GM23248 (cell line): ENCODE measurements at regions not wholly inside any gene's neighbourhood (a gene's known extent, or its start where the extent isn't known, plus 50 kb on each side); places are given as distances from the start of the nearest gene placed in this dataset.
"Not testable (repeated sequence)": the region's sequence is repeated elsewhere in the genome, so short reads cannot be mapped to it uniquely, and the experiment has no call there.

Source experiments
- DNase-seq: peaks from one replicate; pipeline ENCODE4 v3.0.0-alpha.2; 2015
- H2AFZ ChIP-seq: fragments of 200-600 bp; sonication (generic); 2 replicates; pipeline ENCODE4 v1.6.1; 2016; ENCODE audit warnings: antibody characterized with exemption
- H3F3A ChIP-seq: fragments of 200-600 bp; sonication (generic); 2 replicates; pipeline ENCODE4 v1.6.1; 2016; ENCODE audit warnings: mild to moderate bottlenecking, antibody characterized with exemption, mixed run types; ENCODE audit not compliant: insufficient read depth
- H3K27ac ChIP-seq: fragments of 200-600 bp; sonication (generic); 2 replicates; pipeline ENCODE4 v1.5.1; 2016; ENCODE audit warnings: mild to moderate bottlenecking
- H3K27me3 ChIP-seq: fragments of 200-600 bp; sonication (generic); replicated peaks from 2 replicates; pipeline ENCODE4 v1.6.1; 2016; ENCODE audit warnings: mild to moderate bottlenecking; ENCODE audit not compliant: insufficient read depth
- H3K36me3 ChIP-seq: fragments of 200-600 bp; sonication (generic); 2 replicates; pipeline ENCODE4 v1.6.1; 2016; ENCODE audit warnings: low read depth, mild to moderate bottlenecking
- H3K4me1 ChIP-seq: fragments of 200-600 bp; sonication (generic); 2 replicates; pipeline ENCODE4 v1.6.1; 2016; ENCODE audit warnings: mild to moderate bottlenecking; ENCODE audit not compliant: insufficient read depth
- H3K4me2 ChIP-seq: fragments of 200-600 bp; sonication (generic); one replicate; pipeline ENCODE4 v1.6.1; 2016; ENCODE audit warnings: mild to moderate bottlenecking; ENCODE audit not compliant: unreplicated experiment
- H3K4me3 ChIP-seq: fragments of 200-600 bp; sonication (generic); 2 replicates; pipeline ENCODE4 v1.5.1; 2016; ENCODE audit warnings: mild to moderate bottlenecking
- H3K79me2 ChIP-seq: fragments of 200-600 bp; sonication (generic); 2 replicates; pipeline ENCODE4 v1.6.1; 2016; ENCODE audit warnings: mild to moderate bottlenecking; ENCODE audit not compliant: insufficient read depth
- H3K9ac ChIP-seq: fragments of 200-600 bp; sonication (generic); 2 replicates; pipeline ENCODE4 v1.6.1; 2016; ENCODE audit warnings: mild to moderate bottlenecking
- H3K9me2 ChIP-seq: fragments of 200-600 bp; sonication (generic); 2 replicates; pipeline ENCODE4 v1.6.1; 2016; ENCODE audit warnings: mixed run types, mild to moderate bottlenecking, moderate library complexity; ENCODE audit not compliant: insufficient read depth
- H3K9me3 ChIP-seq: fragments of 200-600 bp; sonication (generic); one replicate; pipeline ENCODE4 v1.6.1; 2017; ENCODE audit warnings: low read depth
- H4K20me1 ChIP-seq: fragments of 200-600 bp; sonication (generic); 2 replicates; pipeline ENCODE4 v1.6.0; 2016; ENCODE audit not compliant: insufficient read depth
- EZH2 ChIP-seq: fragments of 200-600 bp; sonication (generic); IDR thresholded peaks from 2 replicates; pipeline ENCODE4 v1.6.1; 2018; ENCODE audit warnings: antibody characterized with exemption, mild to moderate bottlenecking; ENCODE audit not compliant: insufficient read depth, poor library complexity, severe bottlenecking
- EZH2phosphoT487 ChIP-seq: fragments of 200-600 bp; sonication (generic); IDR thresholded peaks from 2 replicates; pipeline ENCODE4 v1.6.1; 2018; ENCODE audit warnings: antibody characterized with exemption, moderate library complexity, mild to moderate bottlenecking, low read depth; ENCODE audit not compliant: insufficient read depth
- WGBS, 2 experiments: methylation state at CpG; one replicate each; pipeline ENCODE4 v1.1.6; 2015 to 2017; ENCODE audit warnings: low lambda C conversion rate in 2 of 2, low coverage in 1 of 2; ENCODE audit errors: missing lambda C conversion rate in 2 of 2; 5-methylcytosine and 5-hydroxymethylcytosine counted together
- in situ Hi-C: fragments of 300-500 bp; cut with MboI; formaldehyde crosslinking; loops from 2 replicates; pipeline ENCODE4 v1.15.0; 2020

- Histone ChIP-seq H3K9ac (no peak overlapping the region), H3K27ac (no peak overlapping the region), H3F3A (no peaks in the 10 kb centered on the region), H3K4me1 (no peaks in the 10 kb centered on the region), H4K20me1 (no peaks in the 10 kb centered on the region), H3K79me2 (no peaks in the 10 kb centered on the region), H2AFZ (no peak overlapping the region), H3K36me3 (no peaks in the 10 kb centered on the region), H3K27me3 (peaks cover 22% of the 10 kb centered on the region), H3K9me2 (no peaks in the 10 kb centered on the region), H3K4me2 (no peak overlapping the region), H3K9me3 (no peaks in the 10 kb centered on the region), H3K4me3 (no peak overlapping the region)
- TF ChIP-seq EZH2 (no peak), EZH2phosphoT487 (no peak)
- 44 to 48% methylated on average over 6 of the region's 6 CpGs for WGBS, 2 experiments
- no peak for DNase-seq
- in situ Hi-C loops: no loop called here
These were observed 125.9 kb downstream of the MFAP3L start for GRCh38 chr4:169900241-169900845.

GRCh38 chr4:169899295-169899694, 126.9 kb downstream of the MFAP3L start:
- H2AFZ ChIP-seq: no peak overlapping the region
- H3K4me3 ChIP-seq: no peak overlapping the region
- no peaks in the 10 kb centered on the region for H3K9me3 ChIP-seq
- H3F3A ChIP-seq: no peaks in the 10 kb centered on the region
- no peak overlapping the region for H3K9ac ChIP-seq
- no peaks in the 10 kb centered on the region for H3K36me3 ChIP-seq
- peaks cover 15% of the 10 kb centered on the region for H3K27me3 ChIP-seq
- 38 to 58% methylated on average over 2 of the region's 2 CpGs for WGBS, 2 experiments
- in situ Hi-C loops: no loop called here
- no peaks in the 10 kb centered on the region for H3K79me2 ChIP-seq
- H3K4me2 ChIP-seq: no peak overlapping the region
- DNase-seq: no peak
- no peak overlapping the region for H3K27ac ChIP-seq
- H4K20me1 ChIP-seq: no peaks in the 10 kb centered on the region
- no peaks in the 10 kb centered on the region for H3K9me2 ChIP-seq
- no peak for TF ChIP-seq EZH2phosphoT487
- no peak for TF ChIP-seq EZH2
- no peaks in the 10 kb centered on the region for H3K4me1 ChIP-seq

GRCh38 chr4:169898095-169898494, 128.1 kb downstream of the MFAP3L start:
- H3K4me3 ChIP-seq: no peak overlapping the region
- no peaks in the 10 kb centered on the region for H4K20me1 ChIP-seq
- in situ Hi-C loops: no loop called here
- no peak for DNase-seq
- peaks cover 8% of the 10 kb centered on the region; the same call in 1 of the 2 replicates for H3K27me3 ChIP-seq
- no peaks in the 10 kb centered on the region for H3K79me2 ChIP-seq
- H3F3A ChIP-seq: no peaks in the 10 kb centered on the region
- no peak overlapping the region for H2AFZ ChIP-seq
- no peak for TF ChIP-seq EZH2phosphoT487
- TF ChIP-seq EZH2: no peak
- no peaks in the 10 kb centered on the region for H3K4me1 ChIP-seq
- no peak overlapping the region for H3K27ac ChIP-seq
- H3K9me3 ChIP-seq: no peaks in the 10 kb centered on the region
- H3K4me2 ChIP-seq: no peak overlapping the region
- no peaks in the 10 kb centered on the region for H3K36me3 ChIP-seq
- no peak overlapping the region for H3K9ac ChIP-seq
- no peaks in the 10 kb centered on the region for H3K9me2 ChIP-seq

- H3K9me3 ChIP-seq, H2AFZ ChIP-seq, H3K9ac ChIP-seq, H3K27ac ChIP-seq, H3K4me3 ChIP-seq, H3F3A ChIP-seq, H3K9me2 ChIP-seq, H3K36me3 ChIP-seq, DNase-seq, H3K4me1 ChIP-seq, in situ Hi-C loops, H3K4me2 ChIP-seq, H4K20me1 ChIP-seq, H3K79me2 ChIP-seq, H3K27me3 ChIP-seq: not testable (repeated sequence)
- WGBS, 2 experiments: 63 to 64% methylated on average over 4 of the region's 4 CpGs
These were observed 131.4 kb downstream of the MFAP3L start for GRCh38 chr4:169894767-169895166.

GRCh38 chr4:169885893-169886292, 128.1 kb upstream of the HPF1 start:
- 3 to 11% methylated on average over 2 of the region's 2 CpGs for WGBS, 2 experiments
- no peaks in the 10 kb centered on the region for H3K36me3 ChIP-seq
- H3K27ac ChIP-seq: no peak overlapping the region
- no peak overlapping the region for H3K4me3 ChIP-seq
- H3K27me3 ChIP-seq: peaks cover 6% of the 10 kb centered on the region
- no peak overlapping the region for H3K4me2 ChIP-seq
- no peak overlapping the region for H2AFZ ChIP-seq
- no peaks in the 10 kb centered on the region for H3K9me3 ChIP-seq
- H3K9ac ChIP-seq: no peak overlapping the region
- no peaks in the 10 kb centered on the region for H3F3A ChIP-seq
- H3K4me1 ChIP-seq: no peaks in the 10 kb centered on the region
- H4K20me1 ChIP-seq: no peaks in the 10 kb centered on the region
- no peaks in the 10 kb centered on the region for H3K79me2 ChIP-seq
- DNase-seq: no peak
- no peak for TF ChIP-seq EZH2phosphoT487
- TF ChIP-seq EZH2: no peak
- no peaks in the 10 kb centered on the region for H3K9me2 ChIP-seq
- in situ Hi-C loops: no loop called here
